Esophagus muscularis mucosa (tissue), 4 donors: ENCODE measurements at regions not wholly inside any gene's neighbourhood (a gene's known extent, or its start where the extent isn't known, plus 50 kb on each side); places are given as distances from the start of the nearest gene placed in this dataset.

Experiments used
- DNase-seq: peaks from one replicate; pipeline ENCODE4 v3.0.0-alpha.2; 2017; ENCODE audit errors: extremely low spot score
- H3K27ac ChIP-seq, 4 donors: fragments of 200-600 bp; sonication (generic); replicated peaks in 1 of 4; 1 replicate in 3 of 4; 2 replicates in 1 of 4; pipeline ENCODE4 v1.5.1; 2016 to 2019; ENCODE audit warnings: mild to moderate bottlenecking in 1 of 4
- H3K27me3 ChIP-seq, 4 donors: fragments of 200-600 bp; sonication (generic); one replicate each; pipeline versions ENCODE4 v1.5.1 to v1.6.0; 2016 to 2019
- H3K36me3 ChIP-seq, 4 donors: fragments of 200-600 bp; sonication (generic); one replicate each; pipeline ENCODE4 v1.5.1; 2016 to 2019
- H3K4me1 ChIP-seq, 4 donors: fragments of 200-600 bp; sonication (generic); one replicate each; pipeline ENCODE4 v1.5.1; 2016 to 2019
- H3K4me3 ChIP-seq, 4 donors: fragments of 200-600 bp; sonication (generic); 1 replicate in 2 of 4; 2 replicates in 2 of 4; pipeline ENCODE4 v1.5.1; 2016 to 2019; ENCODE audit warnings: mild to moderate bottlenecking in 4 of 4, moderate library complexity in 1 of 4
- H3K9me3 ChIP-seq, 4 donors: fragments of 200-600 bp; sonication (generic); 1 replicate in 3 of 4; 2 replicates in 1 of 4; pipeline ENCODE4 v1.5.1; 2016 to 2019
- EP300 ChIP-seq: sonication (generic); formaldehyde crosslinking; IDR thresholded peaks from one replicate; pipeline ENCODE4 v1.6.1; 2017; ENCODE audit warnings: antibody characterized with exemption
- POLR2A ChIP-seq: fragments of 450-650 bp; IDR thresholded peaks from one replicate; pipeline ENCODE4 v1.6.1; 2017; ENCODE audit warnings: antibody characterized with exemption, moderate library complexity, mild to moderate bottlenecking, low read depth
- POLR2AphosphoS5 ChIP-seq, 2 donors: sonication (generic); formaldehyde crosslinking; IDR thresholded peaks; one replicate each; pipeline ENCODE4 v1.6.1; 2017; ENCODE audit warnings: antibody characterized with exemption in 2 of 2
- WGBS: methylation state at CpG from one replicate; pipeline ENCODE4 v1.1.5; 2018; 5-methylcytosine and 5-hydroxymethylcytosine counted together
- intact Hi-C: fragments of 100-400 bp; cut with DNase I; formaldehyde crosslinking; loops from one replicate; pipeline ENCODE4 v1.15.1; 2023
- TF ChIP-seq, protein P1 (sequence below), 3 experiments: fragments of 200-600 bp in 2 of 3; fragments of 450-650 bp in 1 of 3; sonication (generic) in 2 of 3; IDR thresholded peaks; one replicate each; pipeline ENCODE4 v1.5.1; 2017 to 2019; ENCODE audit warnings: antibody characterized with exemption in 3 of 3, mild to moderate bottlenecking in 2 of 3, moderate library complexity in 1 of 3

DNA sequence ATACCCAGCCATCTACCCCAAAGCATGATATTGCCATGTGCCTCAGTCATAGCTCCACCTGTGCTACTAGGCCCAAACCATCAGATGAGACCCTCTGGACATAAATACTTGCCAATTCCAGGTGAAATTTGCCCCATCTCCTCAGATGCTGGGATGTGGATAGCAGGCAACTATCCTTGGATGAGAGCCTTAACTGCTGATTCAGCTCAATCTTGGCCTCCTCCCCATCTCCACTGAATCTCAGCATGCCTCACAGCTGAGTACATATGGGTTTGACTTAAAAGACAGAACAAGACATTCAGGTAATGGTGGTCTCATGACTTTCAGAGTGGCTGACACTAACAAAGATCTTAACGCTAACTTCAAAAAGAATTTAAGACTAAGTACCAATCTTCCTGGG is 50.8 kb upstream of the KLHL13 start:
- H3K4me1 ChIP-seq = no peaks in the 10 kb centered on the region
- DNase-seq = no peak
- no peaks in the 10 kb centered on the region for H3K27me3 ChIP-seq
- TF ChIP-seq POLR2AphosphoS5 (IDR thresholded peaks at IDR 0.05) = no peak
- TF ChIP-seq EP300 = no peak
- no peak for TF ChIP-seq POLR2A
- TF ChIP-seq, protein P1, sequence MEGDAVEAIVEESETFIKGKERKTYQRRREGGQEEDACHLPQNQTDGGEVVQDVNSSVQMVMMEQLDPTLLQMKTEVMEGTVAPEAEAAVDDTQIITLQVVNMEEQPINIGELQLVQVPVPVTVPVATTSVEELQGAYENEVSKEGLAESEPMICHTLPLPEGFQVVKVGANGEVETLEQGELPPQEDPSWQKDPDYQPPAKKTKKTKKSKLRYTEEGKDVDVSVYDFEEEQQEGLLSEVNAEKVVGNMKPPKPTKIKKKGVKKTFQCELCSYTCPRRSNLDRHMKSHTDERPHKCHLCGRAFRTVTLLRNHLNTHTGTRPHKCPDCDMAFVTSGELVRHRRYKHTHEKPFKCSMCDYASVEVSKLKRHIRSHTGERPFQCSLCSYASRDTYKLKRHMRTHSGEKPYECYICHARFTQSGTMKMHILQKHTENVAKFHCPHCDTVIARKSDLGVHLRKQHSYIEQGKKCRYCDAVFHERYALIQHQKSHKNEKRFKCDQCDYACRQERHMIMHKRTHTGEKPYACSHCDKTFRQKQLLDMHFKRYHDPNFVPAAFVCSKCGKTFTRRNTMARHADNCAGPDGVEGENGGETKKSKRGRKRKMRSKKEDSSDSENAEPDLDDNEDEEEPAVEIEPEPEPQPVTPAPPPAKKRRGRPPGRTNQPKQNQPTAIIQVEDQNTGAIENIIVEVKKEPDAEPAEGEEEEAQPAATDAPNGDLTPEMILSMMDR (IDR thresholded peaks at IDR 0.05) = no peak
- 95% methylated on average over 1 of the region's 1 CpG for WGBS
- H3K36me3 ChIP-seq = no peaks in the 10 kb centered on the region
- intact Hi-C loops = no loop called here
- H3K4me3 ChIP-seq = no peak overlapping the region
- no peak overlapping the region for H3K27ac ChIP-seq
- H3K9me3 ChIP-seq = no peaks in the 10 kb centered on the region

DNA sequence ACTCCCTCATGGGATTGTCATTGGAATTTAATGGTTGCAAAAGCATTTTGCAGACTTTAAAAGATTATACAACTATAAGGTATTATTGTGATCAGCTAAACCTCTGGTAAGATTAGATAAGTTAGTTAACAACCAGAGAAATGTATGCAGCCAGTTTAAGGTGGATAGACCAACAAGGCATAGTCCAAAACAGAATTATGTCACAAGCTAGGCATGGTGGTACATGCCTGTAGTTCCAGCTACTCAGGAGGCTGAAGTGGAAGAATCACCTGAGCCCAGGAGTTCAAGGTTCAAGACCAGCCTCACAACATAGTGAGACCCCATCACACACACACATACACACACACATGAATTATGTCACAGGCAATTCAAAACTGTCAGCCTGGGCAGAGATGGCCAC is 54.7 kb upstream of the KLHL13 start:
- Histone ChIP-seq H3K4me1 (peaks cover 0 to 6% (median 2%) of the 10 kb centered on the region in 4 donors), H3K36me3 (no peaks in the 10 kb centered on the region), H3K9me3 (no peaks in the 10 kb centered on the region), H3K27me3 (no peaks in the 10 kb centered on the region), H3K4me3 (no peak overlapping the region), H3K27ac (no peak overlapping the region)
- TF ChIP-seq, protein P1 (IDR thresholded peaks at IDR 0.05) = no peak
- TF ChIP-seq POLR2A = no peak
- TF ChIP-seq POLR2AphosphoS5 (IDR thresholded peaks at IDR 0.05) = no peak
- no peak for TF ChIP-seq EP300
- DNase-seq = no peak
- intact Hi-C loops = no loop called here

DNA sequence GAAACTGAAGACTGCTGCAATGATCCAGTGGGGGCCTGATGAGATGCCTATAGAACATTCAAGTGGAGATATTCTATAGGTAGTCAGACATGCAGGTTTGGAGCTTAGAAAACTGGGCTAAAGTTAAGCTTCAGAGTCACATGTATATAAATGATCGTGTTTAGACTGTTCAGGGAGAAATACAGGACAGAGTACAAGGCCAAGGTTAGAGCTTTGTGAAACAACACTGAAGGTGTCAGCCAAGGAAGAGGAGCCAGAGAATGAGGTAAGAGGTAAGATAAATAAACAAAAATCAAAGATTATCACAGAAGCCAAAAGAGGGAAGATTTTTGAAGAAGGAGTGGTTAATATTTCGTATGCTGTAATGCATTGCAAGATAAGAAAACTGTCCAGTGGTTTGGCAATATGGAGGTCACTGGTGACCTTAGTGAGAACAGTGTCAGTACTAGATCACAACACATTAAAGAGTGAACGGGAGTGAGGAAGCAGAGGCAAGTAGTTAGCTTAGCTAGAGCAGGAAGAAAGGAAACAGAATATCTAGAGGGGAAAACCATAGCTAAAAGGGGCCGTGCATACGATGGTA is 58.0 kb upstream of the KLHL13 start:
- no peak for TF ChIP-seq POLR2A
- TF ChIP-seq, protein P1 (IDR thresholded peaks at IDR 0.05) = no peak
- TF ChIP-seq EP300 = no peak
- TF ChIP-seq POLR2AphosphoS5 (IDR thresholded peaks at IDR 0.05) = no peak
- Histone ChIP-seq H3K27me3 (no peaks in the 10 kb centered on the region), H3K4me1 (peaks cover 0 to 6% (median 2%) of the 10 kb centered on the region in 4 donors), H3K9me3 (no peaks in the 10 kb centered on the region), H3K36me3 (no peaks in the 10 kb centered on the region), H3K4me3 (no peak overlapping the region), H3K27ac (no peak overlapping the region)
- WGBS = 61% methylated on average over 5 of the region's 5 CpGs
- intact Hi-C loops = no loop called here
- DNase-seq = no peak

DNA sequence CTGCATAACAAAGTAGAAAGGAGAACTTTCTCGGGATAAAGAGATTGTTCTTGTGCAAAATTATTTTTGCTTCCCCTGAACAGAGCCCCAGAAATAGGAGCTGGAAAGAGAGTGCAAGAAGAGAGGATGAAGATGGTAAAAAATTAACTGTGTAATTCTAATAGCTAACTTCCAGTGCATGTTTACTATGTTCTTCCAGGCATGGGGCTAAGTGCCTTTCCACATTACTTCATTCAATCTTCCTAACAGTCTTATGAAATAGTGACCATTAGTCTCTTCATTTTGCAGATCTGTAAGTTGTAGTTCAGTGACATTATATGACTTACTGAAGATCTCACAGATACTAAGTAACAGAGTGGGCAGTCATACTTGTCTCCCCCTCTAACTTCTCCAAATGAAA is 61.1 kb upstream of the KLHL13 start:
- Histone ChIP-seq H3K4me3 (no peak overlapping the region), H3K27ac (no peak overlapping the region), H3K9me3 (no peaks in the 10 kb centered on the region), H3K4me1 (peaks cover 0 to 18% (median 10%) of the 10 kb centered on the region in 4 donors), H3K36me3 (no peaks in the 10 kb centered on the region), H3K27me3 (no peaks in the 10 kb centered on the region)
- TF ChIP-seq, protein P1 (IDR thresholded peaks at IDR 0.05) = no peak
- no peak for TF ChIP-seq POLR2A
- TF ChIP-seq POLR2AphosphoS5 (IDR thresholded peaks at IDR 0.05) = no peak
- TF ChIP-seq EP300 = no peak
- intact Hi-C loops = no loop called here
- WGBS = 63% methylated on average over 1 of the region's 1 CpG
- DNase-seq = no peak

DNA sequence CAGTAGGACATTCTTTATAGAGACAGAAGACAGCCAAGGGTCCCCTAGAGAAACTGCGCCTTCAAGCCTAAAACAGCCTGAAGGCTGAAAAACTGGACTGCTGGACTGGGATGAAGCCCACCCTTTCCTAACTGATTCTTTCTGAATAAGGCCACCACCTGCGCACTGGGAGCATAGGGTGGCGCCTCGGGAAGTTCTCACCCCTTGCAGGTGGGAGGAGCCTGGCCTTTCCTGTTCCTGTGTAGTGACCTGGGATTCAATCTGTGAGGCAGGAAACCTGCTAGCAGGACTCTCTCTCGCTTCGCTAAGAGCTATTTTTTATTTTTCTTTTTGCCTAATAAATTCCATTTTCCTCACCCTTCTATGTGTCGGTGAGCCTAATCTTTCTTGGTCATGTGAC is 61.8 kb upstream of the KLHL13 start:
- 69% methylated on average over 7 of the region's 7 CpGs for WGBS
- TF ChIP-seq POLR2AphosphoS5 (IDR thresholded peaks at IDR 0.05) = no peak
- H3K36me3 ChIP-seq = no peaks in the 10 kb centered on the region
- no peak for DNase-seq
- H3K9me3 ChIP-seq = no peaks in the 10 kb centered on the region
- intact Hi-C loops = no loop called here
- H3K27me3 ChIP-seq = no peaks in the 10 kb centered on the region
- H3K4me3 ChIP-seq = no peak overlapping the region
- no peak overlapping the region for H3K27ac ChIP-seq
- H3K4me1 ChIP-seq = peaks cover 0 to 18% (median 10%) of the 10 kb centered on the region in 4 donors
